GM18909 (cell line): ENCODE measurements at regions not wholly inside any gene's neighbourhood (a gene's known extent, or its start where the extent isn't known, plus 50 kb on each side); places are given as distances from the start of the nearest gene placed in this dataset.
"Not testable (repeated sequence)": the region's sequence is repeated elsewhere in the genome, so short reads cannot be mapped to it uniquely, and the experiment has no call there.

Experiments used
- ATAC-seq: cut with Tn5 transposase; IDR thresholded peaks from one replicate; pipeline ENCODE4 v1.9.1; 2021; ENCODE audit warnings: mild to moderate bottlenecking; ENCODE audit not compliant: unreplicated experiment, poor library complexity

DNA sequence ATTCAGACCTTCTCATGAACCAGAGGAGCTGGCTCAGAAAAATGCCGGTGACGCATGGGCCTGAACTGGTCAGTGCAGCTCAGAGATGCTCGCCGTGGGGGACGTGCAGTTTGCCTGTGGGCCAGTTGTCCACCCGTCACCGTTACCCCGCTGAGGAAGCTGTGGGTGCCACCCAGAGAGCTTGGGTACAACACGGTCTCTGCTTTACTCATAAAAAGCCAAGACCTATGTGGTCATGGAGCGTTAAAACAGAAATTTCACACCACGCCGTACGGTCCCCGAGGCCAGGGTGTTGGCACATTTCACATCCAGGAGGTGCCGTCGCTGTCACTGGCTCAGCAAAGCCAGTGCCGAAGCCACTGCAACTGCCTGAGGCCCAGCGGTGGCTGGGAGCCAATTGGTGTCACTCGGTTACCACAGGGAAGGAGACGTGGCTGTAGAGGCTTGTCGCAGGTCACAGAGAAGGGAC, 120.9 kb downstream of the METRNL start:
- ATAC-seq, result no peak

GRCh38 chr17:83200751-83201150, 121.3 kb downstream of the METRNL start:
- ATAC-seq, result no peak

- ATAC-seq, result no peak
Observed at GRCh38 chr17:83201206-83202001, 122.0 kb downstream of the METRNL start.

- ATAC-seq, result no peak
Observed at GRCh38 chr17:83202002-83203000, 122.9 kb downstream of the METRNL start.

DNA sequence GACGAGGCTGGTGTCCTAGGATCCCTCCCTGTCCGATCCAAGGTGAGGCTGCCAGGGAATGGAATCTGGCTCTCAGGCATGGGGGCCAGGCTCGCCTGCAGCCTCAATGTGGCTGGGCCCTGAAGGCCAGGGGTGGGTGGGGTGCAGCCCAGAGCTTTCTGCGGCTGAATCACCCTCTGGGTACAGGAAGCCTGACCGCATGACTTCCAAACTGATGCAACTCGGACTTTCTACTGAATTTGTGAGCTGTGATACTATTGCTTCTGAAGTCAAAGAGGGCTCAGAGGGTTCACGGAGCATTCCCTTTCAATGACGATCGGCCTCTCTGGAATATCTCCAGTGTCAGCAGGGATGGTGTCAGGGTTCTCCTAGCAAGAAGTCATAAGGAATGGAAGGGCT, 123.7 kb downstream of the METRNL start:
- no peak for ATAC-seq

DNA sequence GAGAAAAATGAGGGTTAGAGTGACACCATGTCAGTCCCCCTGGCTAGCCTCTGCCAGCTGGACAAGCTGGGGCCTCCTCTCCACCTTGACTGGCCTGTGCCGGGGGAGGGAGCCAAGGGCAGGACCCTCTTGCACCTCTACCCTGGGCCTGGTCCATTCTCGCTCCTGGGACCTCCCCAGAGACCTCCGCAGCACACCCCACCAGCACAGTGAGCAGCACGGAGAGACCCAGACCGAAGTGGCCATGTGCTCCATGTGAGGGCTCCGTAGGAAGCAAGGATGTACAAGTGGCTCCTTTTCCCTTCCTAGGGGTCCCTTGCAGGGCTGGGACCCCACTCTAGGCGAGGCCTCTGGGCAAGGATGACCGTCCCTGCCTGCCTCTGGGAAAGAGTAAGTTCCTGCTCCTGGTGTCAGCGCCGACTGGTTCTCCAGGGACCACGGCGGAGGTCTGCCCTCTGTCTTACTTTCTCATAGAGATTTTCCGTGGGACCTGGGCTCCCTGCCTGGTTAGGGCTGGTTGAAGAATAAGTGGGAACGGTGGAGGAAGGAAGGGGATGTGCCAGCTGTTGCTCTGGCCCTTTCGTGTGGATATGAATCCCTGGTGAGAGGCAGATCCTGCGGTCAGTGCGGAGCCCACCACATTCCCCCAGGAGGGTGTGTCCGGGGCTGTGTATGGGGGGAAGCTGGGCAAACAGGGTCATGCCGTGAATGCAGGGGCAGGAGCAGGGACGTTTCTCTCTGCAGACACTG, 124.2 kb downstream of the METRNL start:
- no peak for ATAC-seq

GRCh38 chr17:83204230-83204725, 124.9 kb downstream of the METRNL start:
- ATAC-seq, result no peak

- ATAC-seq, result not testable (repeated sequence)
Observed at GRCh38 chr17:83204736-83205386, 125.5 kb downstream of the METRNL start.

- not testable (repeated sequence) for ATAC-seq
Observed at GRCh38 chr17:83205387-83206035, 126.1 kb downstream of the METRNL start.

GRCh38 chr17:83206036-83206394, 126.6 kb downstream of the METRNL start:
- not testable (repeated sequence) for ATAC-seq

DNA sequence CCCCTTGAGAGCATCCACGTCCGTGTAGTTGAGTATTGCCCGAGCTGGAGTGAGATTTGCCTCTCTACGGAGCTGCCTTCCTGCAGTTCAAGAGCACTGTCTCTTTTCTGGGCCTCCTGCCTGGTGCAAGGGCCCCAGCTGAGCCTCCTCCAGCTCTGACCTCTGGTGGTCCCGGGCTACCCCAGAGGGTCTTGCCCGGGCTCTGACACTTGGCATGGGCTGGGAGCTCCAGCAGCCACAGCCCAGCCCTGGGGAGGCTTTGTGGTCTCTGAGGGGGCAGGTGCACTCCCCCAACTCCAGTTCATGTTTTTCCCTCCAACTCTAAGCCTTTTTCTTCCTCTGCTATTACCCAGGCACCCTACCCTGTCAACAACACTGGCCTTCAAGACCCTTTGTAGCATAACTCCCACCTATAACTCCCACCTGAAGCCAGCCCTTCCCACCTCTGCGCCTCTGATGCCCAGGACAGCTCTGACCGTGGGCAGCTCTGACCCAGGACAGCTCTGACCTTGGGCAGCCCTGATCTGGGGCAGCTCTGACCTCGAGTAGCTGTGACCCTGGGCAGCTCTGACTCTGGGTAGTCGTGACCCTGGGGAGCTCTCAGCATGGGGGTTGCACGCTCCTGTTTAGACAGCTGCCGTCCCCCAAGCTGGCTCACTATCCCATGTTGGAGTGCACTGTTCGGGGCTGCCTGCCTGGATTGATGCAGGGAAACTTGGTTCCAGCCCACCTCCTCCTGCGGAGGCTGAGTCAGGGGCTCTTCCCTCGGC, 127.6 kb downstream of the METRNL start:
- not testable (repeated sequence) for ATAC-seq

GRCh38 chr17:83247001-83247400, 167.6 kb downstream of the METRNL start:
- ATAC-seq, result not testable (repeated sequence)
